Esophagus muscularis mucosa (tissue), 2 donors: ENCODE measurements at regions not wholly inside any gene's neighbourhood (a gene's known extent, or its start where the extent isn't known, plus 50 kb on each side); places are given as distances from the start of the nearest gene placed in this dataset.

Experiments
- POLR2A ChIP-seq: fragments of 450-650 bp; IDR thresholded peaks from one replicate; pipeline ENCODE4 v1.6.1; 2017; ENCODE audit warnings: antibody characterized with exemption, moderate library complexity, mild to moderate bottlenecking, low read depth
- POLR2AphosphoS5 ChIP-seq, 2 donors: sonication (generic); formaldehyde crosslinking; IDR thresholded peaks; one replicate each; pipeline ENCODE4 v1.6.1; 2017; ENCODE audit warnings: antibody characterized with exemption in 2 of 2

DNA sequence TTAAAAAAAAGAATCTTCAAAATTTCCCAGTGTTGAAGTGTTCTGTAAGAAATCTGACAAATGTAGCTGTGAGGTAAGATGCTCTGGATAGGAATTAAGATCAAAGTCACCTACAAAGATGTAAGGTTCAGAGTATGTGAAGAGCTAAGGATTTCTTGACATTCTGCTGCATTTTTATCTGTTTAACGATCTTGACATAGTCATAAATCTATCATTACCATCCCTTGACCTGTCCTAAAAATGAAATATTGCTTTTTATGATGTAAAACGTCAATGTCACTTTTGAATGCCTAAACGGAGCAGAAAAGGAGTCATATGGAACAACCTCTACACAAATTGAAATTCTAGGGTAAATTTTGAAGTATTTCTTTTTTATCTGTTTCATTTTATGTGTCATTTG lies 939.3 kb downstream of the CDH18 start:
- no peak for TF ChIP-seq POLR2AphosphoS5 (IDR thresholded peaks at IDR 0.05)
- no peak for TF ChIP-seq POLR2A
